BJ (cell line): ENCODE measurements at regions not wholly inside any gene's neighbourhood (a gene's known extent, or its start where the extent isn't known, plus 50 kb on each side); places are given as distances from the start of the nearest gene placed in this dataset.
"Not testable (repeated sequence)": the region's sequence is repeated elsewhere in the genome, so short reads cannot be mapped to it uniquely, and the experiment has no call there.

ENCODE experiments used
- CTCF ChIA-PET: fragments of 350-600 bp; formaldehyde crosslinking; extraction: SDS; loops from one replicate; lab custom pipeline; 2021; ENCODE audit warnings: antibody characterized with exemption, inconsistent platforms; lab: Yijun Ruan, JAX
- POLR2A ChIA-PET: fragments of 300-600 bp; sonication (Branson Sonifier 250); formaldehyde crosslinking; extraction: SDS; loops from one replicate; lab custom pipeline; 2021; ENCODE audit warnings: antibody characterized with exemption; lab: Charles Lee
- DNase-seq: peaks from one replicate; pipeline ENCODE4 v3.0.0-alpha.2; 2011; ENCODE audit warnings: low read depth
- H3K27me3 ChIP-seq: 2 replicates; pipeline ENCODE4 v1.6.0; 2011; ENCODE audit warnings: low read length; ENCODE audit not compliant: control insufficient read depth, insufficient read depth
- H3K36me3 ChIP-seq: 2 replicates; pipeline ENCODE4 v1.5.1; 2011; ENCODE audit warnings: low read length; ENCODE audit not compliant: control insufficient read depth, insufficient read depth
- H3K4me3 ChIP-seq: 2 replicates; pipeline ENCODE4 v1.5.1; 2011; ENCODE audit warnings: low read depth, mild to moderate bottlenecking, control low read depth, low read length
- TF ChIP-seq, protein P1 (sequence below): IDR thresholded peaks from 2 replicates; pipeline ENCODE4 v1.5.1; 2011; ENCODE audit warnings: low read depth, mild to moderate bottlenecking, control low read depth, inconsistent platforms, low read length, moderate library complexity; ENCODE audit not compliant: insufficient read depth

DNA sequence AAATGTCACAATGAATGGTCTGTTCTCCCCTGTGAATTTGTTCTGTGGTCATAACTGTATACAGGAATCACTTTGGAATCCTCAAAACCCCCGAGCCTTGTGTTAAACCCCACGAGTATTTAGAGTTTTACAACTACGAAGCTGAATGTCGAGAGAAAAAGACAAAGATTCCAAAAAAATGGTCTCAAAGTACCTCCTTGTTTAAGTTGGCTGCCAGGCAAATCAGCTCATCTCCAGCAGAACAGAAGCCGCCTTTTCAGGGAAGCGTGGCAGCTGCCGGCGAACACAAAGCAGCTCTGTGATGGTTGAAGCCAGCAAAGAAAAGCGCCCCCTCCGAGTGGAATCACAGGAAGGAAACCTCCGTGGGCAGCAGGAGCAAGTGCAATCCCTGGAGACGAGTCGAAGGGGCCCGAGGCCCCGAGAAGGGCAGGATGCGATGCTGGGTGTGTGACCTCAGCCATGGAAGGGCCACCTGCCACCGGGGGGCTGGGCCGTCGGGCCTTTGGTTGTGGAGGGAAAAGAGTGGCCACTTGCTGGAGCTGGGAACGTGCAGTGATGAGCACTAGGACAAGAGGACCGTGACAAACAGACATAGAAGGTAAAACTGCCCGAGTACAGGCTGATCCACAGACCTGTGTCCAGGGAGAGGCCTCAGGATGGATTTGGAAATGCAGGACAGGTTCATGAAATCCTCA, 706.4 kb downstream of the SEMA5A start:
- H3K4me3 ChIP-seq = no peak overlapping the region
- no peak for DNase-seq
- no peaks in the 10 kb centered on the region for H3K36me3 ChIP-seq
- no peaks in the 10 kb centered on the region for H3K27me3 ChIP-seq
- ChIA-PET POLR2A (no interaction called here), CTCF (no interaction called here)
- TF ChIP-seq, protein P1, sequence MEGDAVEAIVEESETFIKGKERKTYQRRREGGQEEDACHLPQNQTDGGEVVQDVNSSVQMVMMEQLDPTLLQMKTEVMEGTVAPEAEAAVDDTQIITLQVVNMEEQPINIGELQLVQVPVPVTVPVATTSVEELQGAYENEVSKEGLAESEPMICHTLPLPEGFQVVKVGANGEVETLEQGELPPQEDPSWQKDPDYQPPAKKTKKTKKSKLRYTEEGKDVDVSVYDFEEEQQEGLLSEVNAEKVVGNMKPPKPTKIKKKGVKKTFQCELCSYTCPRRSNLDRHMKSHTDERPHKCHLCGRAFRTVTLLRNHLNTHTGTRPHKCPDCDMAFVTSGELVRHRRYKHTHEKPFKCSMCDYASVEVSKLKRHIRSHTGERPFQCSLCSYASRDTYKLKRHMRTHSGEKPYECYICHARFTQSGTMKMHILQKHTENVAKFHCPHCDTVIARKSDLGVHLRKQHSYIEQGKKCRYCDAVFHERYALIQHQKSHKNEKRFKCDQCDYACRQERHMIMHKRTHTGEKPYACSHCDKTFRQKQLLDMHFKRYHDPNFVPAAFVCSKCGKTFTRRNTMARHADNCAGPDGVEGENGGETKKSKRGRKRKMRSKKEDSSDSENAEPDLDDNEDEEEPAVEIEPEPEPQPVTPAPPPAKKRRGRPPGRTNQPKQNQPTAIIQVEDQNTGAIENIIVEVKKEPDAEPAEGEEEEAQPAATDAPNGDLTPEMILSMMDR = no peak

DNA sequence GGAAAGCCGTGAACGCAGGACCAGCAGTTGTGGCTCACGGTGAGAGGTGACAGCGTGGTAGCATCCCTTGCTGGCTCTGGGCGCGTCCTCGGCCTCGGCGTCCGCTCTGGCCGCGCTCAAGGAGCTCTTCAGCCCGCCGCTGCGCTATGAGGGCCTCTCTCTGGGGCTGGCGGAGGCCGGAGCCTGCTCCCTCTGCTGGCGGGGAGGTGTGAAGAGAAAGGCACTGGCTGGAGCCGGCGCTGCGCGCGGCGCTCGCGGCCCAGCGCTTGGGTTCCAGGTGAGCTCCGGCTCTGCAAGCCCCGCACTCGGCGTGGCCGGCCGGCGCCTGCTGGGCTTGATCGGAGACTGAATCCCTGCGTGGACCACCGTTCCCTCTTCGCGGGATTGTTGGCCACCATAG, 705.6 kb downstream of the SEMA5A start:
- H3K36me3 ChIP-seq = no peaks in the 10 kb centered on the region
- TF ChIP-seq, protein P1 = no peak
- H3K4me3 ChIP-seq = no peak overlapping the region
- ChIA-PET POLR2A (interaction anchor here (0.6 kb wide), 1 partner anchor 11 kb away, joined by 5 read pairs; no protein-coding TSS in a partner anchor), CTCF (interaction anchor here (0.6 to 1.7 kb wide), 3 partner anchors 11 to 756 kb away, joined by 3 to 6 read pairs (median 4); no protein-coding TSS in a partner anchor)
- no peaks in the 10 kb centered on the region for H3K27me3 ChIP-seq
- no peak for DNase-seq

- not testable (repeated sequence) for DNase-seq, H3K36me3 ChIP-seq, H3K4me3 ChIP-seq, H3K27me3 ChIP-seq
- CTCF ChIA-PET = interaction anchor here (0.6 to 1.7 kb wide), 5 partner anchors 12 to 913 kb away, joined by 3 to 6 read pairs (median 4); no protein-coding TSS in a partner anchor
- POLR2A ChIA-PET = interaction anchor here (0.6 kb wide), 1 partner anchor 11 kb away, joined by 5 read pairs; no protein-coding TSS in a partner anchor
Measured at GRCh38 chr5:8840746-8841145, 705.1 kb downstream of the SEMA5A start.

- ChIA-PET POLR2A (interaction anchor here (0.6 kb wide), 1 partner anchor 15 kb away, joined by 3 read pairs; no protein-coding TSS in a partner anchor), CTCF (interaction anchor here (0.6 to 2.5 kb wide), 21 partner anchors 9 to 915 kb away, joined by 3 to 23 read pairs (median 3); no protein-coding TSS in a partner anchor)
- H3K27me3 ChIP-seq = no peaks in the 10 kb centered on the region
- peak; percentile 34 for DNase-seq
- no peaks in the 10 kb centered on the region for H3K36me3 ChIP-seq
- no peak overlapping the region for H3K4me3 ChIP-seq
- TF ChIP-seq, protein P1 = peak; percentile 78
Measured at GRCh38 chr5:8842971-8843551, 702.8 kb downstream of the SEMA5A start.

- POLR2A ChIA-PET = interaction anchor here (0.6 kb wide), 1 partner anchor 16 kb away, joined by 3 read pairs; no protein-coding TSS in a partner anchor
- CTCF ChIA-PET = interaction anchor here (0.6 to 2.5 kb wide), 13 partner anchors 8 to 527 kb away, joined by 3 to 23 read pairs (median 4); no protein-coding TSS in a partner anchor
- peak; percentile 80 for DNase-seq
Measured at GRCh38 chr5:8843771-8844170, 702.1 kb downstream of the SEMA5A start.

More at GRCh38 chr5:8843771-8844170, 702.1 kb downstream of the SEMA5A start:
- H3K4me3 ChIP-seq = no peak overlapping the region
- no peaks in the 10 kb centered on the region for H3K27me3 ChIP-seq
- TF ChIP-seq, protein P1 = no peak
- no peaks in the 10 kb centered on the region for H3K36me3 ChIP-seq
